ENCODE measurements at regions not wholly inside any gene's neighbourhood (a gene's known extent, or its start where the extent isn't known, plus 50 kb on each side); places are given as distances from the start of the nearest gene placed in this dataset.

DNA sequence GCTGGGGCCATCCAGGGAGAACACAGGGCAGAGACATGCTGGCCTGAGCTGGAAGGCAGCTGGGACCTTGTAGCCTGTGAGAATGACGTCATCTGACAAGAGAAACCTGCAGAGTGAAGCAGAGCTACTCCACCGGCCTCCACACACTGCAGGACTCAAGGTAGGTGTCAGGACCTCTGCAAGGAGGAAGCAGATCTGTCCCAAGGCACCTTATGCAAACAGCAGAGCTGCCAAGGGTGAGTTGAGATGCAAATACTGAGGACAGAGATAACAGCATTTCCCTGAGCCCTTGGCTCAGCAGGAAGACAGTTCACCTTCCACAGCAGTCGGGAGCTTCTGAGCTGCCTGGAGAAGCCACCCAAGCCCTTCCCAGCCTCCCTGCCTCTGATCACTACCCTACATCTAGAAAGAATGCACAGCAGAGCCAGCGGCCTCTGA, 51.9 kb upstream of the IGSF9B start:
- peak; percentile 15 for ATAC-seq
- no peak for TF ChIP-seq CTCF (IDR thresholded peaks at IDR 0.05)
- Histone ChIP-seq H3K9me3 (no peaks in the 10 kb centered on the region), H3K4me1 (ENCODE audit: low read depth) (no peaks in the 10 kb centered on the region), H3K36me3 (ENCODE audit: low read depth) (no peaks in the 10 kb centered on the region), H3K4me3 (no peak overlapping the region)
- intact Hi-C loops (cut with DNase I, micrococcal nuclease): no loop called here
- no peak for DNase-seq

DNA sequence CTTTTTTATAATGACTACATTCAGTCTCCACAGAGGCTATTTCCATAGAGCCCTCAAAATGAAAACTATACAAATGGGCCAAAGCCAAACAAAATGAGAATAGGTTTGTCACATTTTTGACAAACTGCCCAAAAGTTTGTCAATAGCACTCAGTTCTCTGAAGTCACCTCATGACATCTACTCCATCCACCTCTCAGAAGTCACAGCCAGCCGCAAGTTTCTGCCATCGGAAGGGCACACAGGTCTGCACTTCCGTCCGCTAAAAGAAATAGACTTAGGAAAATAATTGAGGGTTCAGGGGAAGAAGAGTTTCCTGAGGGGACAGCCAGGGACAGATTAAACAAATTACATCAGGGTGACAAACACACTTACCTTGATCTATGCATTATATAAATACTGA, 55.4 kb upstream of the JAM3 start:
- TF ChIP-seq CTCF (IDR thresholded peaks at IDR 0.05): no peak
- intact Hi-C loops (cut with DNase I, micrococcal nuclease): no loop called here
- no peaks in the 10 kb centered on the region for H3K4me1 ChIP-seq (ENCODE audit: low read depth)
- no peaks in the 10 kb centered on the region for H3K9me3 ChIP-seq
- H3K36me3 ChIP-seq (ENCODE audit: low read depth): no peaks in the 10 kb centered on the region
- ATAC-seq: no peak
- H3K4me3 ChIP-seq: no peak overlapping the region
- DNase-seq: no peak

- H3K4me3 ChIP-seq: no peak overlapping the region
- H3K9me3 ChIP-seq: no peaks in the 10 kb centered on the region
- ATAC-seq: no peak
- H3K4me1 ChIP-seq (ENCODE audit: low read depth): no peaks in the 10 kb centered on the region
- DNase-seq: no peak
- intact Hi-C loops (cut with DNase I, micrococcal nuclease): no loop called here
- TF ChIP-seq CTCF (IDR thresholded peaks at IDR 0.05): no peak
- no peaks in the 10 kb centered on the region for H3K36me3 ChIP-seq (ENCODE audit: low read depth)
Measured at GRCh38 chr11:134014511-134014910, 54.4 kb upstream of the JAM3 start.

DNA sequence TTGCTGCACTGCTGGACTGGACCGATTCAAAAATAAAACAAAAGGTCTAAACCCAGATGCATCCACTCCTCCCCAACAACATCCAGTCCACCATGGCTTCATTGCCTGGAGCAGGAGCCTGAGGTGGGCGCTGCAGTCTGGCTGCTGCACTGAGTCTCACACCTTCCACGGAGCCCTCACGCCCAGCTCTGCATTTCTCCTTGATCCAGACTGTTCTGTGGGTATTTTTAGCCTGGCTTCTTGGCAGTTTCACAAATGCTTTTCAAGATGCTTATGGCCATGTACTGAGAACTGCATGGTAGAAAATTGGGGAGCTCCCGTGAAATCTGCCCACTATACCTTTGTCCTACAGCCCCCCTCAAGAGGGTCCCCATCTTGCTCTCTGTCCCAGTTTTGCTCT, 53.3 kb upstream of the JAM3 start:
- intact Hi-C loops (cut with DNase I, micrococcal nuclease): no loop called here
- Histone ChIP-seq H3K4me3 (no peak overlapping the region), H3K36me3 (ENCODE audit: low read depth) (no peaks in the 10 kb centered on the region), H3K9me3 (no peaks in the 10 kb centered on the region), H3K4me1 (ENCODE audit: low read depth) (no peaks in the 10 kb centered on the region)
- TF ChIP-seq CTCF (IDR thresholded peaks at IDR 0.05): no peak
- ATAC-seq: no peak
- no peak for DNase-seq

GRCh38 chr11:134017511-134018430, 51.1 kb upstream of the JAM3 start:
- Histone ChIP-seq H3K4me1 (ENCODE audit: low read depth) (no peaks in the 10 kb centered on the region), H3K36me3 (ENCODE audit: low read depth) (no peaks in the 10 kb centered on the region), H3K9me3 (no peaks in the 10 kb centered on the region), H3K4me3 (no peak overlapping the region)
- intact Hi-C loops (cut with DNase I, micrococcal nuclease): no loop called here
- TF ChIP-seq CTCF (IDR thresholded peaks at IDR 0.05): no peak
- DNase-seq (no peak), ATAC-seq (no peak)
